22Rv1 (cell line): ENCODE measurements at regions not wholly inside any gene's neighbourhood (a gene's known extent, or its start where the extent isn't known, plus 50 kb on each side); places are given as distances from the start of the nearest gene placed in this dataset.

ENCODE experiments used
- CTCF ChIP-seq: fragments of 450-650 bp; IDR thresholded peaks from 2 replicates; pipeline ENCODE4 v1.5.1; 2017; ENCODE audit warnings: mild to moderate bottlenecking
- ZFX ChIP-seq: fragments of 450-650 bp; IDR thresholded peaks from 2 replicates; pipeline ENCODE4 v1.6.1; 2017; ENCODE audit warnings: antibody characterized with exemption, borderline replicate concordance

GRCh38 chr7:156566812-156567549 lies 73.6 kb upstream of the RNF32 start:
- TF ChIP-seq CTCF (no peak), ZFX (no peak)
